MCF 10A (cell line): ENCODE measurements at regions not wholly inside any gene's neighbourhood (a gene's known extent, or its start where the extent isn't known, plus 50 kb on each side); places are given as distances from the start of the nearest gene placed in this dataset.

Source experiments
- BruUV-seq: library from RNA; stranded (reverse); fragments of 400-500 nt; replicated peaks from 2 replicates; lab custom pipeline; 2021; lab: Mats Ljungman, UMichigan
- CTCF ChIA-PET: fragments of 300-600 bp; sonication (Branson Sonifier 250); formaldehyde crosslinking; extraction: SDS; loops from one replicate; lab custom pipeline; 2021; ENCODE audit warnings: antibody characterized with exemption, inconsistent platforms; lab: Yijun Ruan, JAX
- POLR2A ChIA-PET: fragments of 300-600, 350-650 bp; sonication (Branson Sonifier 250); formaldehyde crosslinking; extraction: SDS; loops from one replicate; lab custom pipeline; 2020; ENCODE audit warnings: antibody characterized with exemption, inconsistent platforms; lab: Yijun Ruan, JAX
- DNase-seq: peaks from one replicate; pipeline ENCODE4 v3.0.0-alpha.2; 2018; ENCODE audit not compliant: unreplicated experiment
- H3K27ac Mint-ChIP-seq: one replicate; pipeline ENCODE4 v1.8.0; 2022; ENCODE audit warnings: mild to moderate bottlenecking, low read depth, mixed read lengths; ENCODE audit not compliant: unreplicated experiment
- H3K27me3 Mint-ChIP-seq: one replicate; pipeline ENCODE4 v1.8.0; 2022; ENCODE audit warnings: mixed read lengths; ENCODE audit not compliant: insufficient read depth, unreplicated experiment
- H3K36me3 Mint-ChIP-seq: one replicate; pipeline ENCODE4 v1.8.0; 2022; ENCODE audit warnings: mild to moderate bottlenecking, moderate library complexity, mixed read lengths; ENCODE audit not compliant: insufficient read depth, unreplicated experiment
- H3K4me1 Mint-ChIP-seq: one replicate; pipeline ENCODE4 v1.8.0; 2022; ENCODE audit warnings: mixed read lengths; ENCODE audit not compliant: insufficient read depth, unreplicated experiment
- H3K4me3 Mint-ChIP-seq: one replicate; pipeline ENCODE4 v1.8.0; 2022; ENCODE audit warnings: mild to moderate bottlenecking, moderate library complexity, mixed read lengths; ENCODE audit not compliant: unreplicated experiment
- H3K9me3 Mint-ChIP-seq: one replicate; pipeline ENCODE4 v1.8.0; 2022; ENCODE audit warnings: mixed read lengths; ENCODE audit not compliant: unreplicated experiment
- CTCF ChIP-seq: fragments of 200-600 bp; IDR thresholded peaks from one replicate; pipeline ENCODE4 v1.8.0; 2022; ENCODE audit warnings: antibody characterized with exemption, mild to moderate bottlenecking; ENCODE audit not compliant: unreplicated experiment
- intact Hi-C: fragments of 100-400 bp; cut with micrococcal nuclease; formaldehyde crosslinking; loops from 2 replicates; pipeline ENCODE4 v1.14.1; 2022

GRCh38 chr5:174364676-174365075 lies 319.2 kb downstream of the NSG2 start:
- CTCF ChIA-PET: no interaction called here
- POLR2A ChIA-PET: no interaction called here
- intact Hi-C loops: no loop called here
- no peaks in the 10 kb centered on the region for H3K36me3 Mint-ChIP-seq
- no peak for TF ChIP-seq CTCF
- H3K27me3 Mint-ChIP-seq: no peaks in the 10 kb centered on the region
- H3K9me3 Mint-ChIP-seq: peaks cover 17% of the 10 kb centered on the region
- H3K4me1 Mint-ChIP-seq: no peaks in the 10 kb centered on the region
- no peak for DNase-seq
- no TSS peak for BruUV-seq
- H3K27ac Mint-ChIP-seq: no peak overlapping the region
- H3K4me3 Mint-ChIP-seq: no peak overlapping the region

- no peaks in the 10 kb centered on the region for H3K27me3 Mint-ChIP-seq
- peaks cover 6% of the 10 kb centered on the region for H3K4me1 Mint-ChIP-seq
- ChIA-PET CTCF (interaction anchor here (1.2 kb wide), 1 partner anchor 12 kb away, joined by 3 read pairs; no protein-coding TSS in a partner anchor), POLR2A (no interaction called here)
- no peak for TF ChIP-seq CTCF
- no peak overlapping the region for H3K4me3 Mint-ChIP-seq
- no TSS peak for BruUV-seq
- H3K27ac Mint-ChIP-seq: no peak overlapping the region
- intact Hi-C loops: no loop called here
- no peaks in the 10 kb centered on the region for H3K9me3 Mint-ChIP-seq
- peak; percentile 50 for DNase-seq
- H3K36me3 Mint-ChIP-seq: no peaks in the 10 kb centered on the region
Observed at GRCh38 chr5:174371600-174372094, 326.1 kb downstream of the NSG2 start.

- POLR2A ChIA-PET: interaction anchor here (1.5 kb wide), 1 partner anchor 40 kb away, joined by 5 read pairs; no protein-coding TSS in a partner anchor
- intact Hi-C loops: no loop called here
- CTCF ChIA-PET: no interaction called here
- Mint-ChIP-seq H3K9me3 (no peaks in the 10 kb centered on the region), H3K27me3 (no peaks in the 10 kb centered on the region), H3K4me3 (no peak overlapping the region), H3K36me3 (no peaks in the 10 kb centered on the region), H3K27ac (no peak overlapping the region), H3K4me1 (peaks cover 6% of the 10 kb centered on the region)
- BruUV-seq: no TSS peak
- no peak for DNase-seq
- TF ChIP-seq CTCF: no peak
Observed at GRCh38 chr5:174374206-174374605, 328.7 kb downstream of the NSG2 start.

GRCh38 chr5:174376056-174376455 lies 330.6 kb downstream of the NSG2 start:
- Mint-ChIP-seq H3K4me3 (no peak overlapping the region), H3K36me3 (no peaks in the 10 kb centered on the region), H3K27me3 (no peaks in the 10 kb centered on the region), H3K4me1 (peaks cover 6% of the 10 kb centered on the region), H3K27ac (no peak overlapping the region), H3K9me3 (no peaks in the 10 kb centered on the region)
- intact Hi-C loops: no loop called here
- no peak for TF ChIP-seq CTCF
- ChIA-PET POLR2A (no interaction called here), CTCF (interaction anchor here (0.9 to 1.3 kb wide), 2 partner anchors 43 to 803 kb away, joined by 3 to 4 read pairs; no protein-coding TSS in a partner anchor)
- BruUV-seq: no TSS peak
- no peak for DNase-seq
